SK-N-SH (cell line): ENCODE measurements at regions not wholly inside any gene's neighbourhood (a gene's known extent, or its start where the extent isn't known, plus 50 kb on each side); places are given as distances from the start of the nearest gene placed in this dataset.

ENCODE experiments used
- EP300 ChIP-seq, 2 experiments: IDR thresholded peaks; 2 replicates each; pipeline versions ENCODE4 v1.4.0 to v1.6.1; 2012; ENCODE audit warnings: borderline replicate concordance in 1 of 2, low read depth in 1 of 2, low read length in 1 of 2
- FOXJ3 ChIP-seq: sonication (generic); formaldehyde crosslinking; IDR thresholded peaks from 2 replicates; pipeline ENCODE4 v1.5.1; 2020; ENCODE audit warnings: mild to moderate bottlenecking, missing genetic modification reagents
- MAX ChIP-seq: IDR thresholded peaks from 2 replicates; pipeline ENCODE4 v1.4.0; 2012; ENCODE audit warnings: low read depth
- REST ChIP-seq: IDR thresholded peaks from 2 replicates; pipeline ENCODE4 v1.6.1; 2012; ENCODE audit warnings: mild to moderate bottlenecking, low read depth, low read length, moderate library complexity
- SIN3A ChIP-seq: IDR thresholded peaks from 2 replicates; pipeline ENCODE4 v1.6.1; 2012; ENCODE audit warnings: low read depth, mild to moderate bottlenecking, low read length, moderate library complexity, borderline replicate concordance
- TAF1 ChIP-seq: IDR thresholded peaks from 2 replicates; pipeline ENCODE4 v1.6.1; 2012; ENCODE audit warnings: low read depth, mild to moderate bottlenecking, low read length, moderate library complexity, borderline replicate concordance
- TF ChIP-seq, protein P1 (sequence below): fragments of 200-600 bp; sonication (generic); IDR thresholded peaks from 2 replicates; pipeline ENCODE4 v1.6.1; 2017; ENCODE audit warnings: antibody characterized with exemption, mild to moderate bottlenecking, moderate library complexity

- TF ChIP-seq TAF1 (no peak), SIN3A (no peak), EP300 (IDR thresholded peaks at IDR 0.05; ENCODE audit: borderline replicate concordance in 1 of 2, low read depth in 1 of 2, low read length in 1 of 2) (no peak), REST (no peak), FOXJ3 (no peak), MAX (no peak)
- TF ChIP-seq, protein P1, sequence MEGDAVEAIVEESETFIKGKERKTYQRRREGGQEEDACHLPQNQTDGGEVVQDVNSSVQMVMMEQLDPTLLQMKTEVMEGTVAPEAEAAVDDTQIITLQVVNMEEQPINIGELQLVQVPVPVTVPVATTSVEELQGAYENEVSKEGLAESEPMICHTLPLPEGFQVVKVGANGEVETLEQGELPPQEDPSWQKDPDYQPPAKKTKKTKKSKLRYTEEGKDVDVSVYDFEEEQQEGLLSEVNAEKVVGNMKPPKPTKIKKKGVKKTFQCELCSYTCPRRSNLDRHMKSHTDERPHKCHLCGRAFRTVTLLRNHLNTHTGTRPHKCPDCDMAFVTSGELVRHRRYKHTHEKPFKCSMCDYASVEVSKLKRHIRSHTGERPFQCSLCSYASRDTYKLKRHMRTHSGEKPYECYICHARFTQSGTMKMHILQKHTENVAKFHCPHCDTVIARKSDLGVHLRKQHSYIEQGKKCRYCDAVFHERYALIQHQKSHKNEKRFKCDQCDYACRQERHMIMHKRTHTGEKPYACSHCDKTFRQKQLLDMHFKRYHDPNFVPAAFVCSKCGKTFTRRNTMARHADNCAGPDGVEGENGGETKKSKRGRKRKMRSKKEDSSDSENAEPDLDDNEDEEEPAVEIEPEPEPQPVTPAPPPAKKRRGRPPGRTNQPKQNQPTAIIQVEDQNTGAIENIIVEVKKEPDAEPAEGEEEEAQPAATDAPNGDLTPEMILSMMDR: no peak
Observed at GRCh38 chr1:181262069-181262468, 173.6 kb downstream of the IER5 start.
